H1 (cell line): ENCODE measurements at regions not wholly inside any gene's neighbourhood (a gene's known extent, or its start where the extent isn't known, plus 50 kb on each side); places are given as distances from the start of the nearest gene placed in this dataset.

Source experiments
- CTCF ChIA-PET: fragments of 300-600 bp; sonication (Branson Sonifier 250); formaldehyde crosslinking; loops from one replicate; lab custom pipeline; 2021; ENCODE audit not compliant: partially characterized antibody; lab: Charles Lee
- POLR2A ChIA-PET: fragments of 300-600 bp; sonication (Branson Sonifier 250); formaldehyde crosslinking; loops from one replicate; lab custom pipeline; 2021; ENCODE audit warnings: inconsistent platforms; ENCODE audit not compliant: partially characterized antibody; lab: Charles Lee
- DNase-seq, 2 experiments: peaks; one replicate each; pipeline versions ENCODE4 v3.0.0 to v3.0.0-alpha.2; 2010 to 2022; ENCODE audit warnings: low spot score in 2 of 2, low read depth in 1 of 2, mixed read lengths in 1 of 2
- FAIRE-seq: peaks from 2 replicates; lab custom pipeline; 2011; peaks lifted over from hg19 to GRCh38; lab: Jason Lieb, UNC
- H2AFZ ChIP-seq: 2 replicates; pipeline ENCODE4 v1.8.1; 2012; ENCODE audit warnings: low read length, inconsistent platforms
- H2AK5ac ChIP-seq: 2 replicates; pipeline ENCODE4 v1.6.1; 2013; ENCODE audit warnings: low read depth, low read length
- H2BK120ac ChIP-seq: replicated peaks from 2 replicates; pipeline ENCODE3; 2013; ENCODE audit warnings: low read depth, low read length, inconsistent platforms
- H2BK12ac ChIP-seq: 2 replicates; pipeline ENCODE4 v1.6.1; 2013; ENCODE audit warnings: low read depth, low read length
- H2BK15ac ChIP-seq: 2 replicates; pipeline ENCODE4 v1.6.1; 2013; ENCODE audit warnings: low read length
- H2BK20ac ChIP-seq: 2 replicates; pipeline ENCODE4 v1.6.1; 2013; ENCODE audit warnings: low read length
- H2BK5ac ChIP-seq: 2 replicates; pipeline ENCODE4 v1.6.1; 2013; ENCODE audit warnings: low read depth, low read length
- H3K14ac ChIP-seq: 2 replicates; pipeline ENCODE4 v1.6.1; 2013; ENCODE audit warnings: inconsistent platforms; ENCODE audit not compliant: insufficient read length
- H3K18ac ChIP-seq: 2 replicates; pipeline ENCODE4 v1.6.1; 2013; ENCODE audit warnings: low read length; ENCODE audit errors: extremely low read depth
- H3K23ac ChIP-seq: 2 replicates; pipeline ENCODE4 v1.6.1; 2013; ENCODE audit warnings: inconsistent platforms; ENCODE audit not compliant: insufficient read length
- H3K23me2 ChIP-seq: 2 replicates; pipeline ENCODE4 v1.6.1; 2013; ENCODE audit warnings: low read depth, low read length
- H3K27ac ChIP-seq: 2 replicates; pipeline ENCODE4 v1.6.1; 2011; ENCODE audit warnings: low read depth, low read length, inconsistent platforms
- H3K27me3 ChIP-seq, 4 experiments: replicated peaks in 1 of 4; 1 replicate in 1 of 4; 2 replicates in 3 of 4; pipeline versions ENCODE4 v1.6.1 to v1.8.1; 2011 to 2013; ENCODE audit warnings: low read length in 3 of 4, mild to moderate bottlenecking in 3 of 4, inconsistent platforms in 2 of 4, mixed read lengths in 2 of 4, moderate library complexity in 1 of 4; ENCODE audit not compliant: control insufficient read depth in 3 of 4, insufficient read depth in 3 of 4; ENCODE audit errors: extremely low read depth in 1 of 4
- H3K36me3 ChIP-seq, 4 experiments: 2 replicates each; pipeline versions ENCODE4 v1.6.1 to v1.8.1; 2011 to 2013; ENCODE audit warnings: mild to moderate bottlenecking in 4 of 4, low read length in 3 of 4, moderate library complexity in 2 of 4, control low read depth in 1 of 4, inconsistent platforms in 1 of 4; ENCODE audit not compliant: insufficient read depth in 4 of 4, control insufficient read depth in 2 of 4
- H3K4ac ChIP-seq: replicated peaks from 2 replicates; pipeline ENCODE3; 2013; ENCODE audit warnings: low read length, low read depth, mixed read lengths, inconsistent platforms; ENCODE audit not compliant: insufficient read length
- H3K4me1 ChIP-seq, 4 experiments: replicated peaks in 1 of 4; 1 replicate in 1 of 4; 2 replicates in 3 of 4; pipeline versions ENCODE4 v1.6.1 to v1.8.1; 2011 to 2013; ENCODE audit warnings: low read length in 3 of 4, inconsistent platforms in 2 of 4, mixed read lengths in 1 of 4; ENCODE audit not compliant: insufficient read depth in 4 of 4, control insufficient read depth in 3 of 4
- H3K4me2 ChIP-seq, 2 experiments: 2 replicates each; pipeline versions ENCODE4 v1.6.1 to v1.8.1; 2011 to 2013; ENCODE audit warnings: low read depth in 2 of 2, low read length in 2 of 2, control low read depth in 1 of 2, inconsistent platforms in 1 of 2, mild to moderate bottlenecking in 1 of 2; ENCODE audit not compliant: insufficient read depth in 1 of 2
- H3K4me3 ChIP-seq, 4 experiments: fragments of 200-600, 300-600 bp in 1 of 4; sonication (generic), shearing (Covaris generic), sonication (Bioruptor Twin) in 1 of 4; 2 replicates each; pipeline versions ENCODE4 v1.5.1 to v1.8.1; 2011 to 2016; ENCODE audit warnings: low read length in 4 of 4, low read depth in 3 of 4, control low read depth in 2 of 4, inconsistent platforms in 2 of 4, mild to moderate bottlenecking in 2 of 4, mixed read lengths in 1 of 4, moderate library complexity in 1 of 4; ENCODE audit not compliant: insufficient read depth in 2 of 4; ENCODE audit errors: extremely low read depth in 1 of 4
- H3K56ac ChIP-seq: replicated peaks from 2 replicates; pipeline ENCODE3; 2013; ENCODE audit warnings: low read depth, mild to moderate bottlenecking, mixed read lengths, low read length, inconsistent platforms; ENCODE audit not compliant: insufficient read length
- H3K79me1 ChIP-seq: 2 replicates; pipeline ENCODE4 v1.6.1; 2013; ENCODE audit warnings: low read depth, low read length, control low read depth
- H3K79me2 ChIP-seq, 2 experiments: 2 replicates each; pipeline versions ENCODE4 v1.6.1 to v1.8.1; 2012 to 2013; ENCODE audit warnings: low read length in 2 of 2, mild to moderate bottlenecking in 2 of 2, inconsistent platforms in 1 of 2; ENCODE audit not compliant: insufficient read depth in 2 of 2, control insufficient read depth in 1 of 2
- H3K9ac ChIP-seq, 4 experiments: replicated peaks in 1 of 4; 1 replicate in 1 of 4; 2 replicates in 3 of 4; pipeline versions ENCODE4 v1.6.1 to v1.8.1; 2011 to 2013; ENCODE audit warnings: low read depth in 3 of 4, low read length in 3 of 4, control low read depth in 2 of 4, mild to moderate bottlenecking in 2 of 4, moderate library complexity in 2 of 4, inconsistent platforms in 1 of 4; ENCODE audit errors: extremely low read depth in 1 of 4
- H3K9me3 ChIP-seq, 2 experiments: 2 replicates each; pipeline versions ENCODE4 v1.6.1 to v1.8.1; 2012 to 2013; ENCODE audit warnings: mild to moderate bottlenecking in 2 of 2, moderate library complexity in 2 of 2, control low read depth in 1 of 2, inconsistent platforms in 1 of 2, low read depth in 1 of 2, low read length in 1 of 2, mixed read lengths in 1 of 2; ENCODE audit not compliant: insufficient read depth in 2 of 2
- H4K20me1 ChIP-seq, 2 experiments: replicated peaks in 1 of 2; 2 replicates each; pipeline versions ENCODE3 to v1.8.1; 2011 to 2013; ENCODE audit warnings: inconsistent platforms in 2 of 2, low read length in 2 of 2, mild to moderate bottlenecking in 1 of 2; ENCODE audit not compliant: insufficient read depth in 2 of 2, control insufficient read depth in 1 of 2
- H4K5ac ChIP-seq: 2 replicates; pipeline ENCODE4 v1.6.1; 2013; ENCODE audit warnings: low read length, low read depth, mixed read lengths, inconsistent platforms; ENCODE audit not compliant: insufficient read length
- H4K8ac ChIP-seq: 2 replicates; pipeline ENCODE4 v1.8.0; 2013; ENCODE audit warnings: mild to moderate bottlenecking, moderate library complexity, low read length, inconsistent platforms; ENCODE audit not compliant: insufficient read depth; ENCODE audit errors: extremely low read depth
- H4K91ac ChIP-seq: replicated peaks from 2 replicates; pipeline ENCODE3; 2013; ENCODE audit warnings: low read length, mixed read lengths, inconsistent platforms; ENCODE audit not compliant: insufficient read length
- ATF2 ChIP-seq: IDR thresholded peaks from 2 replicates; pipeline ENCODE4 v1.6.1; 2012; ENCODE audit warnings: low read length, inconsistent platforms
- CHD1 ChIP-seq: IDR thresholded peaks from 2 replicates; pipeline ENCODE4 v1.6.1; 2012; ENCODE audit warnings: low read depth, low read length, improper control_type of control experiment
- CTBP2 ChIP-seq: IDR thresholded peaks from 2 replicates; pipeline ENCODE4 v1.7.0; 2011; ENCODE audit warnings: borderline replicate concordance, mild to moderate bottlenecking, moderate library complexity, mixed read lengths, low read length; ENCODE audit not compliant: insufficient read depth, insufficient read length
- EGR1 ChIP-seq: IDR thresholded peaks from 2 replicates; pipeline ENCODE4 v1.6.1; 2011; ENCODE audit warnings: low read depth, low read length, borderline replicate concordance
- EZH2 ChIP-seq: fragments of 200-600 bp; sonication (generic); IDR thresholded peaks from 2 replicates; pipeline ENCODE4 v1.7.1; 2012; ENCODE audit warnings: low read depth, mild to moderate bottlenecking, moderate library complexity, low read length, inconsistent platforms; ENCODE audit not compliant: severe bottlenecking
- HDAC2 ChIP-seq, 2 experiments: fragments of 300-600 bp in 1 of 2; sonication (generic) in 1 of 2; IDR thresholded peaks; 2 replicates each; pipeline ENCODE4 v1.6.1; 2011 to 2012; ENCODE audit warnings: low read depth in 2 of 2, low read length in 2 of 2, mild to moderate bottlenecking in 2 of 2, moderate library complexity in 2 of 2, borderline replicate concordance in 1 of 2, inconsistent platforms in 1 of 2
- NANOG ChIP-seq: IDR thresholded peaks from 2 replicates; pipeline ENCODE4 v1.6.1; 2011; ENCODE audit warnings: low read length, low read depth, mild to moderate bottlenecking, inconsistent platforms; ENCODE audit not compliant: insufficient read depth, poor library complexity, severe bottlenecking
- POLR2AphosphoS5 ChIP-seq: IDR thresholded peaks from 2 replicates; pipeline ENCODE4 v1.6.1; 2011; ENCODE audit warnings: low read depth, low read length
- RNF2 ChIP-seq: fragments of 200-900, 300-1000 bp; sonication (generic); IDR thresholded peaks from 2 replicates; pipeline ENCODE4 v1.7.1; 2016; ENCODE audit warnings: borderline replicate concordance, low read depth, mild to moderate bottlenecking, antibody characterized with exemption, low read length; ENCODE audit not compliant: poor library complexity, severe bottlenecking; ENCODE audit errors: missing control alignments
- RXRA ChIP-seq: IDR thresholded peaks from 2 replicates; pipeline ENCODE4 v1.6.1; 2011; ENCODE audit warnings: low read depth, mild to moderate bottlenecking, low read length, moderate library complexity; ENCODE audit not compliant: insufficient read depth
- SIN3A ChIP-seq, 2 experiments: IDR thresholded peaks in 1 of 2; conservative IDR thresholded peaks in 1 of 2; 2 replicates each; pipeline ENCODE4 v1.6.1; 2011 to 2012; ENCODE audit warnings: low read length in 2 of 2, improper control_type of control experiment in 1 of 2, low read depth in 1 of 2, mild to moderate bottlenecking in 1 of 2
- SP1 ChIP-seq: IDR thresholded peaks from 2 replicates; pipeline ENCODE4 v1.6.1; 2011; ENCODE audit warnings: low read depth, low read length
- YY1 ChIP-seq: IDR thresholded peaks from 2 replicates; pipeline ENCODE4 v1.6.1; 2011; ENCODE audit warnings: low read depth, mild to moderate bottlenecking, low read length

GRCh38 chr6:16929809-16930208, 168.5 kb upstream of the ATXN1 start:
- Histone ChIP-seq H2BK120ac (no peak overlapping the region), H2BK15ac (no peak overlapping the region), H4K5ac (no peak overlapping the region), H3K23ac (no peak overlapping the region), H3K27me3 (no peaks in the 10 kb centered on the region), H3K4me1 (no peaks in the 10 kb centered on the region), H3K9ac (no peak overlapping the region), H2BK12ac (no peak overlapping the region), H3K18ac (no peak overlapping the region), H3K14ac (no peak overlapping the region), H3K23me2 (no peaks in the 10 kb centered on the region), H3K79me1 (no peaks in the 10 kb centered on the region), H4K91ac (no peak overlapping the region), H2BK20ac (no peak overlapping the region), H2AFZ (no peak overlapping the region), H3K36me3 (no peaks in the 10 kb centered on the region), H4K20me1 (no peaks in the 10 kb centered on the region), H3K4me3 (no peak overlapping the region), H3K4ac (no peak overlapping the region), H2AK5ac (no peak overlapping the region), H3K4me2 (no peak overlapping the region), H2BK5ac (no peak overlapping the region), H3K56ac (no peak overlapping the region), H3K79me2 (no peaks in the 10 kb centered on the region), H3K9me3 (no peaks in the 10 kb centered on the region), H3K27ac (no peak overlapping the region), H4K8ac (no peak overlapping the region)
- FAIRE-seq (no peak), DNase-seq (no peak)
- ChIA-PET CTCF (no interaction called here), POLR2A (no interaction called here)
- no peak for TF ChIP-seq NANOG
- TF ChIP-seq HDAC2 (IDR thresholded peaks at IDR 0.05; ENCODE audit: borderline replicate concordance in 1 of 2, low read depth in 2 of 2, low read length in 2 of 2): no peak
- TF ChIP-seq CHD1: no peak
- no peak for TF ChIP-seq YY1
- TF ChIP-seq RXRA: no peak
- no peak for TF ChIP-seq EGR1
- TF ChIP-seq EZH2: no peak
- no peak for TF ChIP-seq ATF2
- no peak for TF ChIP-seq SIN3A (conservative IDR thresholded peaks at IDR 0.05 in 1 of 2, IDR thresholded peaks at IDR 0.05 in 1 of 2; ENCODE audit: low read depth in 1 of 2, low read length in 2 of 2)
- TF ChIP-seq CTBP2: no peak
- no peak for TF ChIP-seq POLR2AphosphoS5
- no peak for TF ChIP-seq SP1
- TF ChIP-seq RNF2: no peak
